ENCODE measurements at regions not wholly inside any gene's neighbourhood (a gene's known extent, or its start where the extent isn't known, plus 50 kb on each side); places are given as distances from the start of the nearest gene placed in this dataset.

DNA sequence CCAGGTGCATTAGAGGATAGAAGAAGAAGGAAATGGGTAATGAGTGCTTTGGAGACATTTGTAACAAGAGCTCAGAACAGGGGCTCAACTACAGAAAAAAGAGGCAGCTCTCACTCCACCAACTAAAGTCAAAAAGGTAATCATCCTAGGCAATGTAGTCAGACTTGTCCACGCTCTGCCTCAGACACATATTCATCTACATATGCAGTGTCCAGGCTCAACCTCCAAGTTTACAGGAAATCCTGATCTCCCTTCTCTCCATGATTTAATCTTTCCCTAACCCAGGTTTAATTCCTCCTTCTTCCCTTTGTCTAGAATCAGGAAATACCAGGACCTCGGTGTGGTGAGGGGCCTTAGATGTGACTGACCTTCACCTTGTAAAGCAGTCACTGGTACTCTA, 65.7 kb upstream of the SELENOP start:
- H3K4me2 ChIP-seq (ENCODE audit: low read length), result no peak overlapping the region

DNA sequence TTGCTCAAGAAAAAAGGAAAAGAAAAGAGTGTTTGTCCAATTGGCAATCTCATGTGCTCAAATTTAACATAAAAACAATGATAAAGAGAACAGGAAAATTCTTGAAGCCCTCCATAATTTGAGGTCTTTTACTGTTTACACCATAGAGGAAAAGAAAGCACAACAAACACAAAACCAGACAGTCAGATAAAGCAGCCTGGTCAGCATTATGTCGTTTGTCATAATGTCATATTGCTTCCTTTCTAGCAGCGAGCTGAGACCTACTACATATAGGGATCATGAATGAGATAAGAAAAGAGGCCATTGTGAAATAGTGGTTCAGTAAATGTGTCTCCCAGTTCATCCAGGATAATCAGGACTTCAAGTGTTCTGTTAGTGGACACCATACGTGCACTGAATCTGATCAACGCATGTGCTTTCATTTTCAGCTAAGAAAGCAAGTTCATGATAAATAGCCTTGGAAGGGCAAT, 64.7 kb upstream of the SELENOP start:
- Histone ChIP-seq H3F3A (ENCODE audit: control insufficient read depth, insufficient read depth) (no peaks in the 10 kb centered on the region), H4K20me1 (ENCODE audit: control insufficient read depth, insufficient read depth, low read depth, low read length) (no peaks in the 10 kb centered on the region), H3K27me3 (ENCODE audit: control insufficient read depth, low read length) (no peaks in the 10 kb centered on the region), H3K79me2 (ENCODE audit: control insufficient read depth, low read length) (no peaks in the 10 kb centered on the region), H3K9me3 (ENCODE audit: control insufficient read depth, insufficient read depth, low read length) (0 out of 2 replicates have a peak, but pooled peaks cover 4% of the 10 kb centered on the region), H3K36me3 (ENCODE audit: control insufficient read depth, low read length) (no peaks in the 10 kb centered on the region), H3K4me2 (ENCODE audit: low read length) (no peak overlapping the region), H3K4me3 (ENCODE audit: low read length) (no peak overlapping the region), H3K27ac (ENCODE audit: low read depth, low read length) (no peak overlapping the region), H3K9me2 (replicated peaks; ENCODE audit: control insufficient read depth, low read length) (no peaks in the 10 kb centered on the region), H3K4me1 (ENCODE audit: control insufficient read depth, low read length) (peaks cover 5% of the 10 kb centered on the region)
- TF ChIP-seq, protein P1, sequence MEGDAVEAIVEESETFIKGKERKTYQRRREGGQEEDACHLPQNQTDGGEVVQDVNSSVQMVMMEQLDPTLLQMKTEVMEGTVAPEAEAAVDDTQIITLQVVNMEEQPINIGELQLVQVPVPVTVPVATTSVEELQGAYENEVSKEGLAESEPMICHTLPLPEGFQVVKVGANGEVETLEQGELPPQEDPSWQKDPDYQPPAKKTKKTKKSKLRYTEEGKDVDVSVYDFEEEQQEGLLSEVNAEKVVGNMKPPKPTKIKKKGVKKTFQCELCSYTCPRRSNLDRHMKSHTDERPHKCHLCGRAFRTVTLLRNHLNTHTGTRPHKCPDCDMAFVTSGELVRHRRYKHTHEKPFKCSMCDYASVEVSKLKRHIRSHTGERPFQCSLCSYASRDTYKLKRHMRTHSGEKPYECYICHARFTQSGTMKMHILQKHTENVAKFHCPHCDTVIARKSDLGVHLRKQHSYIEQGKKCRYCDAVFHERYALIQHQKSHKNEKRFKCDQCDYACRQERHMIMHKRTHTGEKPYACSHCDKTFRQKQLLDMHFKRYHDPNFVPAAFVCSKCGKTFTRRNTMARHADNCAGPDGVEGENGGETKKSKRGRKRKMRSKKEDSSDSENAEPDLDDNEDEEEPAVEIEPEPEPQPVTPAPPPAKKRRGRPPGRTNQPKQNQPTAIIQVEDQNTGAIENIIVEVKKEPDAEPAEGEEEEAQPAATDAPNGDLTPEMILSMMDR (IDR thresholded peaks at IDR 0.05; ENCODE audit: low read depth, low read length, poor library complexity, severe bottlenecking), result no peak
- no peak for TF ChIP-seq EZH2phosphoT487 (IDR thresholded peaks at IDR 0.05; ENCODE audit: borderline replicate concordance, low read length)

More for the DNA sequence above, 65.7 kb upstream of the SELENOP start:
- Histone ChIP-seq H3F3A (ENCODE audit: control insufficient read depth, insufficient read depth) (no peaks in the 10 kb centered on the region), H3K4me1 (ENCODE audit: control insufficient read depth, low read length) (peaks cover 5% of the 10 kb centered on the region), H3K36me3 (ENCODE audit: control insufficient read depth, low read length) (no peaks in the 10 kb centered on the region), H3K27ac (ENCODE audit: low read depth, low read length) (no peak overlapping the region), H3K79me2 (ENCODE audit: control insufficient read depth, low read length) (no peaks in the 10 kb centered on the region), H3K27me3 (ENCODE audit: control insufficient read depth, low read length) (no peaks in the 10 kb centered on the region), H3K9me2 (replicated peaks; ENCODE audit: control insufficient read depth, low read length) (no peaks in the 10 kb centered on the region), H4K20me1 (ENCODE audit: control insufficient read depth, insufficient read depth, low read depth, low read length) (no peaks in the 10 kb centered on the region), H3K9me3 (ENCODE audit: control insufficient read depth, insufficient read depth, low read length) (0 out of 2 replicates have a peak, but pooled peaks cover 4% of the 10 kb centered on the region), H3K4me3 (ENCODE audit: low read length) (no peak overlapping the region)
- TF ChIP-seq EZH2phosphoT487 (IDR thresholded peaks at IDR 0.05; ENCODE audit: borderline replicate concordance, low read length), result no peak
- TF ChIP-seq, protein P1 (IDR thresholded peaks at IDR 0.05; ENCODE audit: low read depth, low read length, poor library complexity, severe bottlenecking), result no peak

DNA sequence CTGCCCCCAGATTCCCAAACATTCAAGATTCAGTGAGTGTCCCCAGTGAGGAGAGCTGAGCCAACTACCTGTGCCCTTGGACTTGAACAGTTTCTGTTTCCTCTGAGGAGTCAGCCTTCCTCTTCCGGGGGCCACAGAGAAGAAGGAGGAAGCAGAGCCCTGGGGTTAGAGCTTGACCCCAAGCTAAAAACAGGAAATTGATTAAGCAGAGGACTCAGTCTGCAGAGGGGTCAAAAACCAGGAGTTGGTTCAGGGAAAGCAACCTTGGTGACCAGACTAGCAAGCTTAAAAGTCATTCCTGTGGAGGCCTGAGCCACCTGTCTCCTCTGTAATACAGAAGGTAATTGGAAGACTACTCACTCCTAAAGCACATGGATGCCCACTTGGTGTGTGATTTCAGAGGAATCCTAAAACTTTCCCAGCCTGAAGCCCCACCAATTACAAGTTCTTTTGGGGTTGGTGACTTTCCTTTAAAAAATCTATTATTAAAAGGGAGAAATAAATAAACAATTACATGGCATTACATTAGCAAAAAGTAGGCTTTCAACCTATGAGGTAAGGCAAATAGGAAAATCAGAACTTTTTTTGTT, 64.2 kb upstream of the SELENOP start:
- TF ChIP-seq, protein P1 (IDR thresholded peaks at IDR 0.05; ENCODE audit: low read depth, low read length, poor library complexity, severe bottlenecking), result no peak
- no peak for TF ChIP-seq EZH2phosphoT487 (IDR thresholded peaks at IDR 0.05; ENCODE audit: borderline replicate concordance, low read length)
- Histone ChIP-seq H3K27ac (ENCODE audit: low read depth, low read length) (no peak overlapping the region), H4K20me1 (ENCODE audit: control insufficient read depth, insufficient read depth, low read depth, low read length) (no peaks in the 10 kb centered on the region), H3K4me1 (ENCODE audit: control insufficient read depth, low read length) (peaks cover 5% of the 10 kb centered on the region), H3K9me2 (replicated peaks; ENCODE audit: control insufficient read depth, low read length) (no peaks in the 10 kb centered on the region), H3K79me2 (ENCODE audit: control insufficient read depth, low read length) (no peaks in the 10 kb centered on the region), H3K36me3 (ENCODE audit: control insufficient read depth, low read length) (no peaks in the 10 kb centered on the region), H3K27me3 (ENCODE audit: control insufficient read depth, low read length) (no peaks in the 10 kb centered on the region), H3K4me2 (ENCODE audit: low read length) (no peak overlapping the region), H3K4me3 (ENCODE audit: low read length) (no peak overlapping the region), H3K9me3 (ENCODE audit: control insufficient read depth, insufficient read depth, low read length) (0 out of 2 replicates have a peak, but pooled peaks cover 4% of the 10 kb centered on the region), H3F3A (ENCODE audit: control insufficient read depth, insufficient read depth) (no peaks in the 10 kb centered on the region)

All from DOHH2 (cell line).